ENCODE measurements at regions not wholly inside any gene's neighbourhood (a gene's known extent, or its start where the extent isn't known, plus 50 kb on each side); places are given as distances from the start of the nearest gene placed in this dataset.

DNA sequence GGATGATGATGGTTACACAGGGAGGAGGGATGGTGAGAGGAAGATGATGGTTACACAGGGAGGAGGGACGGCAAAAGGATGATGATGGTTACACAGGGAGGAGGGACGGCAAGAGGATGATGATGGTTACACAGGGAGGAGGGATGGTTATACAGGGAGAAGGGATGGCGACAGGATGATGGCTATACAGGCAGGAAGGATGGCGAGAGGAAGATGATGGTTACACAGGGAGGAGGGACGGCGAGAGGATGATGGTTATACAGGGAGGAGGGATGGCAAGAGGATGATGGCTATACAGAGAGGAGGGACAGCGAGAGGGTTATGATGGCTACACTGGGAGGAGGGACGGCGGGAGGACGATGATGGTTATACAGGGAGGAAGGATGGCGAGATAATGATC is 64.1 kb upstream of the FCN1 start:
- Histone ChIP-seq H3K27me3 (ENCODE audit: control insufficient read depth, insufficient read depth, low read length) (no peaks in the 10 kb centered on the region), H3K4me3 (ENCODE audit: low read depth, low read length) (no peak overlapping the region), H3K79me2 (no peaks in the 10 kb centered on the region), H3K36me3 (ENCODE audit: control insufficient read depth, insufficient read depth, low read length) (no peaks in the 10 kb centered on the region), H2AFZ (no peak overlapping the region), H3K9ac (no peak overlapping the region), H3K4me2 (ENCODE audit: low read length) (no peak overlapping the region), H3K27ac (no peak overlapping the region), H3K4me1 (no peaks in the 10 kb centered on the region), H3K9me3 (ENCODE audit: control insufficient read depth, low read length) (no peaks in the 10 kb centered on the region)
- TF ChIP-seq, protein P1, sequence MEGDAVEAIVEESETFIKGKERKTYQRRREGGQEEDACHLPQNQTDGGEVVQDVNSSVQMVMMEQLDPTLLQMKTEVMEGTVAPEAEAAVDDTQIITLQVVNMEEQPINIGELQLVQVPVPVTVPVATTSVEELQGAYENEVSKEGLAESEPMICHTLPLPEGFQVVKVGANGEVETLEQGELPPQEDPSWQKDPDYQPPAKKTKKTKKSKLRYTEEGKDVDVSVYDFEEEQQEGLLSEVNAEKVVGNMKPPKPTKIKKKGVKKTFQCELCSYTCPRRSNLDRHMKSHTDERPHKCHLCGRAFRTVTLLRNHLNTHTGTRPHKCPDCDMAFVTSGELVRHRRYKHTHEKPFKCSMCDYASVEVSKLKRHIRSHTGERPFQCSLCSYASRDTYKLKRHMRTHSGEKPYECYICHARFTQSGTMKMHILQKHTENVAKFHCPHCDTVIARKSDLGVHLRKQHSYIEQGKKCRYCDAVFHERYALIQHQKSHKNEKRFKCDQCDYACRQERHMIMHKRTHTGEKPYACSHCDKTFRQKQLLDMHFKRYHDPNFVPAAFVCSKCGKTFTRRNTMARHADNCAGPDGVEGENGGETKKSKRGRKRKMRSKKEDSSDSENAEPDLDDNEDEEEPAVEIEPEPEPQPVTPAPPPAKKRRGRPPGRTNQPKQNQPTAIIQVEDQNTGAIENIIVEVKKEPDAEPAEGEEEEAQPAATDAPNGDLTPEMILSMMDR (IDR thresholded peaks at IDR 0.05) = no peak

GRCh38 chr9:134982311-134982710 is 64.6 kb upstream of the FCN1 start:
- Histone ChIP-seq H3K27ac (no peak overlapping the region), H3K4me3 (ENCODE audit: low read depth, low read length) (no peak overlapping the region), H3K79me2 (no peaks in the 10 kb centered on the region), H3K4me1 (no peaks in the 10 kb centered on the region), H3K27me3 (ENCODE audit: control insufficient read depth, insufficient read depth, low read length) (no peaks in the 10 kb centered on the region), H3K9me3 (ENCODE audit: control insufficient read depth, low read length) (no peaks in the 10 kb centered on the region), H2AFZ (no peak overlapping the region), H3K36me3 (ENCODE audit: control insufficient read depth, insufficient read depth, low read length) (no peaks in the 10 kb centered on the region), H3K9ac (no peak overlapping the region), H3K4me2 (ENCODE audit: low read length) (no peak overlapping the region)
- TF ChIP-seq, protein P1 (IDR thresholded peaks at IDR 0.05) = no peak

GRCh38 chr9:134983074-134983473 is 65.4 kb upstream of the FCN1 start:
- Histone ChIP-seq H3K4me2 (ENCODE audit: low read length) (no peak overlapping the region), H3K79me2 (no peaks in the 10 kb centered on the region), H3K27ac (no peak overlapping the region), H3K9me3 (ENCODE audit: control insufficient read depth, low read length) (no peaks in the 10 kb centered on the region), H3K36me3 (ENCODE audit: control insufficient read depth, insufficient read depth, low read length) (no peaks in the 10 kb centered on the region), H3K4me1 (no peaks in the 10 kb centered on the region), H3K4me3 (ENCODE audit: low read depth, low read length) (no peak overlapping the region), H2AFZ (no peak overlapping the region), H3K9ac (no peak overlapping the region), H3K27me3 (ENCODE audit: control insufficient read depth, insufficient read depth, low read length) (no peaks in the 10 kb centered on the region)
- TF ChIP-seq, protein P1 (IDR thresholded peaks at IDR 0.05) = peak; percentile 17

DNA sequence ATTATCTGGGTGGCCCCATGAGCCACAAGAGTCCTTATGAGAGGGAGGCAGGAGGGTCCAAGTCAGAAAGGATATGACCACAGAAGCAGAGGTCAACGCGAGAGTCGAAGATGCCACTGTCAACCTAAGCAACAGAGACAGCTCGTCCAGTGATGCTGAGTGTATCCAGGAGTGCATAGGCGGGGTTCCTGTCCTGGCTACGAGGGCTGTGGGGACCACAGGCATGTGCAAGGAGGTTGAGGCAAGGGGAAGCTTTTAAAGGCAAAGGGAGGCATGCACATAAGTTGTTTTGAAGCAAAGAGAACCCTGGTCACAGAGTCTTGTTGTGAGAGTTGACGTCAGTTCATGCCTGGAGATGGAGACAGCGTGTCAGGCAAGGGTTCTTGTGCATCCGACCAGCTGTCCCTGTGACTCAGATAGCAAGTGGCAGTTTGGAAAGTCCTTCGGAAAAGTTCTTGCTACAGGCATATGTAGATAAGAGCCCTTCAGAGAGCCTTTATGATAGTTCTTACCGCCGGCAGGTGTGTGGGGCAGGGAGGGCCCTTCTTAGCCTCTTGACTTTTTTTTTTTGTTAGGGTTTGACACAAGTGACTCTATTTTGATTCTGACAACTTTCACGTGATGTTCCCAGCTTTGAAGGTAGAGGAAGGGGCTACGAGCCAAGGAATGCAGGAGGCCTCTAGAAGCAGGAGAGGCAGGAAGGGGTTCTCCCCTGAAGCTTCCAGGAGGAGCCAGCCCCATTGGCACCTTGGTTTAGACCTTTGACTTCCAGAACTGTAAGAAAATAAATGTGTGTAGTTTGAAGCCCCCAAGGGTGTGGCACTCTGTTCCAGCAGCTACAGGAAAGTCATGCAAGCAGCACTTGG is 66.0 kb upstream of the FCN1 start:
- Histone ChIP-seq H3K36me3 (ENCODE audit: control insufficient read depth, insufficient read depth, low read length) (no peaks in the 10 kb centered on the region), H3K9me3 (ENCODE audit: control insufficient read depth, low read length) (no peaks in the 10 kb centered on the region), H3K9ac (no peak overlapping the region), H3K27ac (no peak overlapping the region), H2AFZ (no peak overlapping the region), H3K4me3 (ENCODE audit: low read depth, low read length) (no peak overlapping the region), H3K27me3 (ENCODE audit: control insufficient read depth, insufficient read depth, low read length) (no peaks in the 10 kb centered on the region), H3K79me2 (no peaks in the 10 kb centered on the region), H3K4me2 (ENCODE audit: low read length) (no peak overlapping the region), H3K4me1 (no peaks in the 10 kb centered on the region)
- TF ChIP-seq, protein P1 (IDR thresholded peaks at IDR 0.05) = no peak
